ENCODE measurements at regions not wholly inside any gene's neighbourhood (a gene's known extent, or its start where the extent isn't known, plus 50 kb on each side); places are given as distances from the start of the nearest gene placed in this dataset.

DNA sequence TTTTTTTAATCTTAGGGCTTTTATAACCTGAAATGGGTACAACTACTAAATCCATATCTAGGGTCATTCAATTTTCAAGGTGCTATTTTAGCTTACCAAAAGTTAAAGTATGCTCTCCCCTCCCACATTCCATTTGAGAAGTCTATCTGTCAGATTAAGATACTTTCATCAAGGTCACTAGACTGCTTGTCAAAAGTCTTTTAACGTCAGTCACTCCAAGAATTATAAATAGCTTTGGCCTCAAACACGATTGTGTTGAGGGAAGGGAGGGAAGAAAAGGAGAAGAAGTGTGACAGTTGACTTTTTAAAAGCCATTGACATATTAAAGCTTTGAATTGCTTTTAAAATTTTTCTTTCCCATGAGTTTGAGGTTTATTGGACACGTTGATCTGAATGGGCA lies 175.8 kb downstream of the PTGER3 start:
- Histone ChIP-seq H3K27ac (ENCODE audit: low read length) (no peak overlapping the region), H3K79me2 (ENCODE audit: low read length) (no peaks in the 10 kb centered on the region), H3K9me3 (ENCODE audit: insufficient read depth, low read length) (no peaks in the 10 kb centered on the region), H3K4me2 (ENCODE audit: low read length) (no peak overlapping the region), H2AFZ (ENCODE audit: low read depth, low read length) (no peak overlapping the region), H3K27me3 (ENCODE audit: low read depth, low read length) (no peaks in the 10 kb centered on the region), H3K4me3 (ENCODE audit: low read length) (no peak overlapping the region), H3K36me3 (replicated peaks; ENCODE audit: low read depth, low read length) (no peaks in the 10 kb centered on the region), H3K9ac (ENCODE audit: low read length) (no peak overlapping the region), H4K20me1 (ENCODE audit: insufficient read depth, low read length) (no peaks in the 10 kb centered on the region), H3K4me1 (ENCODE audit: low read length) (no peaks in the 10 kb centered on the region)
- TF ChIP-seq, protein P1, sequence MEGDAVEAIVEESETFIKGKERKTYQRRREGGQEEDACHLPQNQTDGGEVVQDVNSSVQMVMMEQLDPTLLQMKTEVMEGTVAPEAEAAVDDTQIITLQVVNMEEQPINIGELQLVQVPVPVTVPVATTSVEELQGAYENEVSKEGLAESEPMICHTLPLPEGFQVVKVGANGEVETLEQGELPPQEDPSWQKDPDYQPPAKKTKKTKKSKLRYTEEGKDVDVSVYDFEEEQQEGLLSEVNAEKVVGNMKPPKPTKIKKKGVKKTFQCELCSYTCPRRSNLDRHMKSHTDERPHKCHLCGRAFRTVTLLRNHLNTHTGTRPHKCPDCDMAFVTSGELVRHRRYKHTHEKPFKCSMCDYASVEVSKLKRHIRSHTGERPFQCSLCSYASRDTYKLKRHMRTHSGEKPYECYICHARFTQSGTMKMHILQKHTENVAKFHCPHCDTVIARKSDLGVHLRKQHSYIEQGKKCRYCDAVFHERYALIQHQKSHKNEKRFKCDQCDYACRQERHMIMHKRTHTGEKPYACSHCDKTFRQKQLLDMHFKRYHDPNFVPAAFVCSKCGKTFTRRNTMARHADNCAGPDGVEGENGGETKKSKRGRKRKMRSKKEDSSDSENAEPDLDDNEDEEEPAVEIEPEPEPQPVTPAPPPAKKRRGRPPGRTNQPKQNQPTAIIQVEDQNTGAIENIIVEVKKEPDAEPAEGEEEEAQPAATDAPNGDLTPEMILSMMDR (IDR thresholded peaks at IDR 0.05; ENCODE audit: low read depth, low read length) = no peak
- TF ChIP-seq EZH2phosphoT487 (IDR thresholded peaks at IDR 0.05; ENCODE audit: low read depth) = no peak

DNA sequence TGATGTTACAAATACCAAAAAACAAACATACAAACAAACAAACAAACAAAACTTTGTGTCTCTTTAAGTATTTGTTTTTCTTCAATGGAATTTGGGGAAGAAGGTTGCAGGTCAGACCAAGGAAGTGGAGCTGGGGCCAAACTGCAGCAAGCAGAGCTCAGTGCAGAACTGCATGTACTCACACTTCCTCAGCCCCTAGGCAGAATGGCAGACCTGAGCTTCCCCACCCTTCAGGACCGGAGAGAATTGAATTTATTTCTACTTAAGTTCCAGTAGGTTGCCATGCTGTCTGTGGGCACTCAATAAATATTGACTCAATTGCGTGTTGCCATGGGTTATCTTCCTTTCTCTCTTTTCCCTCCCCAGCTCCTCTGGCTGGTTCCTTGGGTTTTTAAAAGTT lies 173.6 kb downstream of the PTGER3 start:
- no peaks in the 10 kb centered on the region for H3K79me2 ChIP-seq (ENCODE audit: low read length)
- H3K9ac ChIP-seq (ENCODE audit: low read length) = no peak overlapping the region
- no peaks in the 10 kb centered on the region for H3K4me1 ChIP-seq (ENCODE audit: low read length)
- H3K4me2 ChIP-seq (ENCODE audit: low read length) = no peak overlapping the region
- no peaks in the 10 kb centered on the region for H3K9me3 ChIP-seq (ENCODE audit: insufficient read depth, low read length)
- H2AFZ ChIP-seq (ENCODE audit: low read depth, low read length) = no peak overlapping the region
- H3K27me3 ChIP-seq (ENCODE audit: low read depth, low read length) = no peaks in the 10 kb centered on the region
- H4K20me1 ChIP-seq (ENCODE audit: insufficient read depth, low read length) = no peaks in the 10 kb centered on the region
- H3K4me3 ChIP-seq (ENCODE audit: low read length) = no peak overlapping the region
- TF ChIP-seq, protein P1 (IDR thresholded peaks at IDR 0.05; ENCODE audit: low read depth, low read length) = no peak
- no peak for TF ChIP-seq EZH2phosphoT487 (IDR thresholded peaks at IDR 0.05; ENCODE audit: low read depth)
- no peaks in the 10 kb centered on the region for H3K36me3 ChIP-seq (replicated peaks; ENCODE audit: low read depth, low read length)
- H3K27ac ChIP-seq (ENCODE audit: low read length) = no peak overlapping the region

DNA sequence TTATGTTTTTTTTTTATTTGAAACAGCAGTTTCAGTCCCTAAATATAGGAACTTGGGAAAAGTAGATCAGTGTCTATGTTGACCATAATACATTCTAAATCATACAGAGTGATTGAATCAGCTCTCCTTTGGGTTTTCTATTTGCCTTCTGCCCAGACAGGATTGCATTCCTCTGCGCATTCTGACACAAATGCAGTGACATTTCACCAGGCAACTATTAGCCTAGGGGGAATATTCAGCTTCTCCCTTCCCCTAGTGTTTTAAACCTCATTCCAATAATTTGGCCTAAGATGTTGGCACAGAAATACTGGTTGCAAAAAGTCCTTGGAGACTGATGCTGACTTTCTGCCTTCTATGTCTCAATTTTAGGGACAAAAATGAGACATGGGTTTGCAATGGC lies 172.8 kb downstream of the PTGER3 start:
- Histone ChIP-seq H3K27ac (ENCODE audit: low read length) (no peak overlapping the region), H2AFZ (ENCODE audit: low read depth, low read length) (no peak overlapping the region), H3K4me2 (ENCODE audit: low read length) (no peak overlapping the region), H3K4me1 (ENCODE audit: low read length) (no peaks in the 10 kb centered on the region), H3K9ac (ENCODE audit: low read length) (no peak overlapping the region), H3K4me3 (ENCODE audit: low read length) (no peak overlapping the region), H3K36me3 (replicated peaks; ENCODE audit: low read depth, low read length) (no peaks in the 10 kb centered on the region), H3K79me2 (ENCODE audit: low read length) (no peaks in the 10 kb centered on the region), H4K20me1 (ENCODE audit: insufficient read depth, low read length) (no peaks in the 10 kb centered on the region), H3K27me3 (ENCODE audit: low read depth, low read length) (no peaks in the 10 kb centered on the region), H3K9me3 (ENCODE audit: insufficient read depth, low read length) (no peaks in the 10 kb centered on the region)
- TF ChIP-seq, protein P1 (IDR thresholded peaks at IDR 0.05; ENCODE audit: low read depth, low read length) = no peak
- no peak for TF ChIP-seq EZH2phosphoT487 (IDR thresholded peaks at IDR 0.05; ENCODE audit: low read depth)

DNA sequence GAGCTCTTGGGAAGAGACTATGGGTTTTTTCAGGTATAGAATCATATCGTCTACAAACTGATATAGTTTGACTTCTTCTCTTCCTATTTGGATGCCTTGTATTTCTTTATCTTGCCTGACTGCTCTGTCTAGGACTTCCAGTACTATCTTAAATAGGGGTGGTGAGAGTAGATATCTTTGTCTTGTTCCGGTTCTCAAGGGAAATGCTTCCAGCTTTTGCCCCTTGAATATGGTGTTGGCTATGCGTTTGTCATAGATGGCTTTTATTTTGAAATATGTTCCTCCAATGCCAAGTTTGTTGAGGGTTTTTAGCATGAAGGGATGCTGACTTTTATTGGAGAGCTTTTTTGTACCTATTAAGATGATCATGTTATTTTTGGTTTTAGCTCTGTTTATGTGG lies 170.3 kb downstream of the PTGER3 start:
- TF ChIP-seq, protein P1 (IDR thresholded peaks at IDR 0.05; ENCODE audit: low read depth, low read length) = no peak
- TF ChIP-seq EZH2phosphoT487 (IDR thresholded peaks at IDR 0.05; ENCODE audit: low read depth) = no peak
- Histone ChIP-seq H3K9ac (ENCODE audit: low read length) (no peak overlapping the region), H3K4me3 (ENCODE audit: low read length) (no peak overlapping the region), H2AFZ (ENCODE audit: low read depth, low read length) (no peak overlapping the region), H3K4me1 (ENCODE audit: low read length) (no peaks in the 10 kb centered on the region), H4K20me1 (ENCODE audit: insufficient read depth, low read length) (no peaks in the 10 kb centered on the region), H3K79me2 (ENCODE audit: low read length) (no peaks in the 10 kb centered on the region), H3K27ac (ENCODE audit: low read length) (no peak overlapping the region), H3K36me3 (replicated peaks; ENCODE audit: low read depth, low read length) (no peaks in the 10 kb centered on the region), H3K9me3 (ENCODE audit: insufficient read depth, low read length) (no peaks in the 10 kb centered on the region), H3K4me2 (ENCODE audit: low read length) (no peak overlapping the region), H3K27me3 (ENCODE audit: low read depth, low read length) (no peaks in the 10 kb centered on the region)
